Esophagus mucosa (tissue), 1 donor: ENCODE measurements at regions not wholly inside any gene's neighbourhood (a gene's known extent, or its start where the extent isn't known, plus 50 kb on each side); places are given as distances from the start of the nearest gene placed in this dataset.

Experiments
- ATAC-seq: fragments of 200-7000 bp; cut with Tn5 transposase; one replicate; pipeline ENCODE4 v1.9.1; 2020
- donor health status: DM: yes; HTN: yes; CAD: no.

DNA sequence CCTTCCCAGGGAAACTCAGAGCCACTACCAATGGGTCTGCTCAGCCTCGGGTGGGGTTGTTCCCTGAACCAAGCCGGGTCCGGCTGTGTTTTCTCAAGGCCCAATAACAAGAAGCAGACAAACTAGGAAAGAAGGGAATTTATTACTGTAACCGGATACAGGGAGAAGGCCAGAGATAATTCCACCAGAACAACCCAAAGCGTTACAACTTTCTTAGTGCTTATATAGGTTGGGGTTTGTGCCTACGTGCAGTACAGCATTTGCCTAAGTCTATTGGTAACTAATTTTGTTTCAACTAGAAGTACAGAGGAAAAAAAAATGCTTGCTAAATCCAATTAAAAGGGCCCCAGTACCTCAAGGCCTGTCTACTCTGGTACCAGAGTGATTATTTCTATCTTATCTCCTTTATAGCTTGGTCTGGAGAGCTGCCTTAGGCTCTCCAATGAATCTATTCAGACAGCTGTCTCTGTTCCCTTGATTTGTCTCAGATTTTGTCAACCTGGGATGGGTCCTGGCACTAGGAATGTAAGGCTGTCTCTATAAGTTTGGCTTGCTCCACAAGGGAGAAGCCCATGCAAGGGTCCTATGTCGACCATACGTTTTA, 57.3 kb upstream of the CCDC190 start:
- no peak for ATAC-seq

DNA sequence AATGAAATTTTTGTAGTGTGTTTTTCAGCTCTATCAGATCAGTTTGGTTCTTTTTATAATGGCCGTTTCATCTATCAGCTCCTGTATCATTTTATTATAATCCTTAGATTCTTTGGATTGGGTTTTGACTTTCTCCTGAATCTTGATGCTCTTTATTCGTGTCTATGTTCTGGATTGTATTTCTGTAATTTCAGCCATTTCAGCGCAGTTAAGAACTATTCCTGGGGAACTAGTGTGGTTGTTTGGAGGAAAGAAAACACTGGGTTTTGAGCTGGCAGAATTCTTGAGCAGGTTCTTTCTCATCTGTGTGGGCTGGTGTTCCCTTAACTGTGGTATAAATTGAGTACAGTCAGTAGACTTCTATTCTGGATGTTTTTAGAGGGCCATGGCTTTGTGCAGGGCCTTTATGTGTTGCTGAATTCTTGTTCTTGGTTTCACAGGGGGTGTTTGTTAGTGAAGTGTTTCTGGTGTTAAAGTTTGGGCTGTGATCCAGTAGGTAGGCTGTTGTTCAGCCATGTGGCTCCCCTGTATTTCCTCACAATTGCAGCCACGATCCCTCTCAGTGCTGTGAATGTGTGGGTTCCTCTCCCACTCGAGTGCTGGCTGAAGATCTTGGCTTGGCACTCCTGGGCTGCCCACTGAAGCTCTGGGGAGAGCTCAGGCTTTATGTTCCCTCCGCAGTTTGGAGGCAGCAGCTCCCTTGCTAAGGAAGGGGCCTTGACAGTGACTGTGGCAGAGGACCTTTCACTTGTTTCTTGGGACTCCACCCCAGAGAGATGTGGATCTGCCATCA, 56.0 kb upstream of the CCDC190 start:
- no peak for ATAC-seq

DNA sequence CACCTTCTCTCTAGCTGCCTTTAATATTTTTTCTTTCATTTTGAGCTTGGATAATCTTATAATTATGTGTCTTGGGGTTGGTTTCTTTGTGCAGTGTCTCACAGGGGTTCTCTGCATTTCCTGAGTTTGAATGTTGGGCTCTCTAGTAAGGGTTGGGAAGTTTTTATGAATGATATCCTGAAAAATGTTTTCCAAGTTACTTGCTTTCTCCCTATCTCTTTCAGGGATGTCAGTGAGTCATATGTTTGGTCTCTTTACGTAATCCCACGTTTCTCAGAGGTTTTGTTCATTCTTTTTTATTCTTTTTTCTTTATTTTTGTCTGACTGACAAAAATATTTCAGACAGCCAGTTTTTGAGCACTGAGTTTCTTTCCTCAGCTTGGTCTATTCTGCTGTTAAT, 55.4 kb upstream of the CCDC190 start:
- ATAC-seq: no peak

DNA sequence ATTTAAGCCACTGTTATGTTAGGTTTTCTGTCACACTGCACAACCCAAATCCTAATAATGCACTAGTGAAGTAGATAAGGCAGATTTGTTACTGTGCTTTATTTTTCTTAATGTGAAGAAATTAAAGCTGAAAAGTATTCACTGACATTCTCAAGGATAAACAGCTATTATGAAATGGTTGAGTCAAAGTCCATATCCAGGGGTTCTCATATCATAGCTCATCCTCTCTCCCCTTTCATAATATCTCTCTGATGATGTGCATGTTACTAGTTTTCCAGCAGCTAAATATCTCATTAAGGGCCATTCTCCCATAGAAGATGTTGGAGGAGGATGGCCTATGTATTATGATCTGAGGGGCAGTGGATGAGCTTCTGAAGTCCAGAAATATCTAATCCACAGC, 53.6 kb upstream of the CCDC190 start:
- no peak for ATAC-seq

DNA sequence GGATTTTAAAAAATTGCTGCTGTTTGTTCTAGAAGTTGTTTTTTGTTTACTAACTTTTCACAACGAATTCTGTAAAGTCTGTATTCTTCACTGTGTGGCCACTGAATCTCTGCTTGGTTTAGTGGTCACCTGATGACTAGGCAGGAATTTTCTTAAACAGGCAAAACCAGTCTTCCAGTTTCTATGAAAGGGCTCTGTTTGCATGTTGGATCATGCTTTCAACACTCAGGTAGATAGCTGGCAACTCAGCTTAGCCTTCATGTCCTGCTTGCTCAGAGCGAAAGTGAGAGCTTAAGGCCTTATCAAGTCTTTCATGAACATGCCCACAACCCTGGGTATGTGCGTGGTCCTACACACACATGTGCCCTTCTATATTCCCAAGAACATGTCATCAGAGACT, 52.4 kb upstream of the CCDC190 start:
- ATAC-seq: peak; percentile 98

- no peak for ATAC-seq
These were observed 51.2 kb upstream of the CCDC190 start for GRCh38 chr1:162912061-162912667.
